NCI-H524 (cell line): ENCODE measurements at regions not wholly inside any gene's neighbourhood (a gene's known extent, or its start where the extent isn't known, plus 50 kb on each side); places are given as distances from the start of the nearest gene placed in this dataset.

Experiments
- DNase-seq, 2 experiments: peaks; one replicate each; lab custom pipeline; 2025; lab: John Stamatoyannopoulos, UW

DNA sequence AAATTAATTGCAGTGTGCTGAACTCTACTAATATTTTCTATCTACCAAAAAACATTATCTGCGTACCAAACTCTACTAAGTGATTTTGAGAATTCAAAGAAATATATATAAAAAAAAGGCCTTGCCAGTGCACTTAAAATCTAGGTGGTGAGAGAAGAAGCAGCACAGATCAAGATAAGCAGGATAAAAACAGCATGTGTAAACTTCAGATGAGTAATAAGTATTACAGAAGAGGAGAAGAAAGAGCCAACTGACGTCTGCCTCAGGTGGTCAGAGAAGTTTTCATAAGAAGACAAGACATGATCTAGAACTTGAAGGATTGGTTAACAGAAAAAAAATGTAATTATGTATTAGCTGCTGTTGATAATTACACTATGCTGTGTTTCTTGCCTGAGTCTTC lies 166.4 kb downstream of the DUSP6 start:
- DNase-seq: no peak

DNA sequence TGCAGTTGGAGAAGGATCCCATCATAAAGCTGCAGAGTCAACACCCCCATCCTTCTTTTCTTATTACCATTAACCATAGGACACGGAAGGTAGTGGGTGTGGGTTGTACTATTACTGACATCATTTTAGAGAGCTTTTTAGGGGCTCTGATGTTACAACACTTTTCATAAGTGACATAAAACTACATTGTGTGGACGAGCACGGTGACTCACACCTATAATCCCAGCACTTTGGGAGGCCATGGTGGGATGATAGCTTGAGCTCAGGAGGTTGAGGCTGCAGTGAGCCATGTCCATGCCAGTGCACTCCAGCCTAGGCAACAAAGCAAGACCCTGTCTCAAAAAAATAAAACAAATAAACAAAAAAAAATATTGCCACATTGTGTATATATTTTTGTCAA lies 167.1 kb downstream of the DUSP6 start:
- no peak for DNase-seq

DNA sequence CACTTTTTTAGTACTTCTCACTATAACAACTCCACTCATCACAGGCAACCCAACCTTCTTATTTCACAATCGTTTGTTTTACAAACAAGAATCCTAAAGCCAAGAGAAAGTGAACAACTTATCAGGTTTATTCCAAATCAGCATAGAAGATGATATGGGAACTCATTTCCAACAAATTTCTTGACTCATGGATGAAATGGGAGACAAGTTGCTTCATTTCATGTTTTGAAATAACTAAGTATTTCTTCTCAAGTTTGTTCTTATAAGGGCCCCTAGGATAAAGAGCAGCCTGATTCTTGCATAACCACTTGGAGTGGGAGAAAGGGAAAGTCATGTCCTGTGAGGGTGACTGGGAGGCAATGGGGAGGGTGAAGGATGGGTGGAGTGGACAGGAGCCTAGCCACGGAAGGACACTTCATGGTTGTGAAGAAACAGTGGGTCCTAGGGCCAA lies 168.3 kb downstream of the DUSP6 start:
- no peak for DNase-seq

DNA sequence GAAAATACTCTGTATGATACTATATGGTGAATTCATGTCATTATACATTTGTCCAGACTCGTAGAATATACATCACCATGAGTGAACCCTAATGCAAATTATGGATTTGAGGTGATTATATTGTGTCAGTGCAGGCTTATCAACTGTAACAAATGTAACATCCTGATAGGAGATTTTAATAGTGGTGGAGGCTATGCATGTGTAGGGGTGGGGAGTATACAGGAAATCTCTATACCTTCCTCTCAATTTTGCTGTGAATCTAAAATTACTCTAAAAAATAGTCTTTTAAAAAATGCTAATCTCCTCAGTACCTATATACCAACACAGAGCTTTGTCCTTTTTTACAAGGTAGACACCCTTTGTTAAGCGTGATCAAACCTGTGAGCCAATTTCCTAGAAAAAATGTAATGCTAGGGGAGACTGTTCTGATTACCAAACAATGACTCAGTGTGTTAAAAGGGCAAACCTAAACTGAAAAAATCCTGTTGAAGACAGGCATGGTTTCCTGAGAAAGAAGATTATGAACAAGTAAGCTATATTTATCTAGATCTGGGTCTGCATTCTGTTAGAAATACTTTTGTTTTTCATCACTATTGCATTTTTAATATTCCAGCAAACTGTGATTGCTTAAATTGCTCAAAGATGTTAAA lies 170.9 kb downstream of the DUSP6 start:
- no peak for DNase-seq

DNA sequence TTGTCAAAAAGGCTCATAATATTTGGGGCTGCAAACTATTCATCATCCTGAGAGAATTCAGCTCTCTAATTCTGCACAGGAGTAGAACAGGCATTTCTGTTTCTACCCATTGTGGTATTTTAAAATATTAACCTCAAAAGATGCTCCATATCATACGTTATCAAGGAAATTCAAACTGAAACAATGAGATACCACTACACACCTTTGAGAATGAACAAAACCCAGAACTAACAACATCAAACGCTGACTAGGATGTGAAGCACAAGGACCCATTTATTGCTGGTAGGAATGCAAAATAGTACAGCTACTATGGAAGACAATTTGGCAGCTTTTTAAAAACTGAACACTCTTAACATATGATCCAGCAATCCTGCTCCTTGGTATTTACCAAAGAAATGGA lies 171.8 kb downstream of the DUSP6 start:
- no peak for DNase-seq

DNA sequence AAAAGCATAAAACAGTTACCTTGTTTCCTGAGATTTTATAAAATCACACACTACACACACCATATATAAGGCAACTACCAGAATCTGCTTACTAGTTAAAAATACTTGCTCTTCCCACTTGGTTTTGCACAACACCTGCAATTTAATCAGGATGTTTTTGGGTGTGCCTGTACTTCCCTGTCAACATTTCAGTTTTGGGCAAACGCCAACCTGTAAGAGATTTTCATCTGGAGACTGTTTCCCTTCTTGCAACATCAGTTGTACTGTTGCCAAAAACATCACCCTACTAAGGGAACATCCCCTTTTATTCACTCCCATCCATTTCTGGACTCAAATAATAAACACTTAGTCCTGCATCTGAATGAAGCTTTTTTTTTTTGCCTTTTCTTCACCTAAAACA lies 172.3 kb downstream of the DUSP6 start:
- DNase-seq: no peak

DNA sequence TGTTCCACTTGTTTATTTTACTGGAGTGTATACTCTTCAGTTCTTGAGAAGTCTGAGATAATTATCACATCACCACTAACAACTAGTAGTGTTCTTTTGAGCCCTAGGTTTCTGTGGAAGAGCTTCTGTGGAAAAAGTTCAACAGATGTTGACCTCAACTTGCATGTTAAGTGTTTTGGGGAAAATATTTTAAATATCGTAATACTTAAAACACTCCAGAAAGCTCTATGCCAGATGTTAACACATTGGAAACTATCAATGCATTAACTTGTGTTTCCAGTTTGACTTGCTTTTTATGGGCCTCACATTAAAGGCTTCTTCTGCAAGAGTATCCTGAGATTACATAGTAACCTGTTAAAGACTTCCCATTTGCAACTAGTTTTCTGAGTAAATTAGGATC lies 173.1 kb downstream of the DUSP6 start:
- no peak for DNase-seq

DNA sequence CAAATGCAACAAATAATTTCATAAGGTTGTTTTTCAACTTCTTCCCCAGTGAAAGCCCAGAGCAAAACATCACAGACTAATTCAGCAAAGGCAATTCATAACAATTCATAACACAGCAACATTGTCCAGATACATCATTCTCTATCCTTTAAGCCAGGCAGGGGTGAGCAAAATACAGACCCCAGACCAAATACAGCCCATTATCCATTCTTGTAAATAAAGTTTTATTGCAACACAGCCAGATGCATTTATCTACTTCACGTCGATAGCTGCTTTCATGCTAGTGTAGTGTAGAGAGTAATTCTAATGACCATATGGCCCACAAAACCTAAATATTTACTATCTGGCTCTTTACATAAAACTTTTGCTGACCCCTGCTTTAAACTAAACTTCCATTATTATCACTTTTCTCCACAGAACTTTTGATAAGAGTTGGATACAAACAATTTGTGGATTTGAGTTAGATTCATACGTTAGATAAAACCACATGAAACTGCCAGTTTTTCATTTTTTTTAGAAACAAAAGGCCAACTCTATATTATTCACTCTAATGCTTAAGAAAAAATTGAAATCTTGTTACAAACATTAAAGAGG lies 174.4 kb downstream of the DUSP6 start:
- no peak for DNase-seq

DNA sequence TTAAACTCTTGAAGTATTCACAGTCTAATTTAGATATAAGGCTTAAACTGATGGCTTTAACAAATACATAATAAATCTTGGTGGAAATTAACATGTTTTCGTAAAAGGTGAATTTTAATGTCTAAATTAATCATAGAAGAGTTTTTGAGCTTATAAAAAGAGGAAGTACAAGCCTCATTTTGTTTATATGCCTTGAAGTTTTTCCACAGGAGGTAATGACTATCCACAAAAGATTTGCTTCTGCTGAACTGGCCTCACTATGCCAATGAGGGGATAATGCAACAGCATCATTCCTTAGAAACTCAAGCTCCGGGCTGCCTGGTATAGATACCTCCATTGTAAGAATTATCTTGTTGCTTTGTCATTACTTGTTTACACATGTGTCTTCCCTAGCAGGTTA lies 175.6 kb downstream of the DUSP6 start:
- DNase-seq: no peak

DNA sequence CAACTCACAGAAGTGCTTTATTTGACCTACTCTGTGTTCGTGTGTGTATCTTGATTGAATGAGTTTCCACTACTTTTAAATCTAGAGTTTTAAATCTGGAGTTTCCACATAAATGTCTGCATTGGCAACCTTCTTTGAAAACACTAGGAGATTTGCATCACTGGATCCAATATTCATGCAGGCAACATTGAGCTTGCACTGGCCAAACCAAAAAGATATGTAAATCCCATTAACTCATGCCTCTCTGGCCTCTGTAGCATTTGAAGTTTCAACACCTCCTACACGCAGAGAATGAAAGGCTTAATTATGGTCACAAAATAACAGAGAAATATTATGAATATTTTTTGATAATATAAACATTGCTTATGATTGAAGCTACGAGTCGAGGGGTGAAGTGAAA lies 178.6 kb downstream of the DUSP6 start:
- no peak for DNase-seq

DNA sequence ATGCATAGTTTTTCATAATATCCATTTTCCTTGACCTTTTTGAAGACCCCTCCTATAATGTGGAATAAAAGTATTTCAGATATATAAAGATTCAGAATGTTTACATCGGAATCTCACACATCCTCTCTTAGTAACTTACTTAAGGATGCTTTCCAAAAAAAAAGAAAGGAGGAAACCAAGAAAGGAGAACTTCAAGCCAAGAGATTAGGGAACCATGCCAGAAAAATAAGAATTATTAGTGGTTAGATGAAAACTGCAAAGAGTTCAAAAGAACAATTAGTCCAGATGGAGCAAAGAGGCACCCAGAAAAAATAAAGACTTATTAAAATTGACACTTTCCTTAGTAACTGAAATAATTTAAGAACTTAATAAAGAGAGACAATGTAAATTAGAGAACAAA lies 179.2 kb downstream of the DUSP6 start:
- DNase-seq: no peak

DNA sequence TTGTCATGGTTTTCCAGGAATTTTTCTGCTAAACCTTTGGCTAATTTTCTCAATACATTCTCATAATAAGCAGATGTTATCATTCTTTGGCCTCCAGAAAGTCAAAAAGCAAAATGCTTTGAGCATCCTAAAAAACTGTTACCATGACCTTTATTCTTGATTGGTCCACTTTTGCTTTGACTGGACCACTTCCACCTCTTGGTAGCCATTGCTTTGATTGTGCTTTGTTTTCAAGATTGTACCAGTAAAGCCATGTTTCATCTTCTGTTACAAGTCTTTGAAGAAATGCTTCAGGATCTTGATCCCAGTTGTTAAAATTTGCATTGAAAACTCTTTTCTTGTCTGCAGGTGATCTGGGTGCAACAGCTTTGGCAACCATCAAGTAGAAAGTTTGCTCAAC lies 180.1 kb downstream of the DUSP6 start:
- no peak for DNase-seq

DNA sequence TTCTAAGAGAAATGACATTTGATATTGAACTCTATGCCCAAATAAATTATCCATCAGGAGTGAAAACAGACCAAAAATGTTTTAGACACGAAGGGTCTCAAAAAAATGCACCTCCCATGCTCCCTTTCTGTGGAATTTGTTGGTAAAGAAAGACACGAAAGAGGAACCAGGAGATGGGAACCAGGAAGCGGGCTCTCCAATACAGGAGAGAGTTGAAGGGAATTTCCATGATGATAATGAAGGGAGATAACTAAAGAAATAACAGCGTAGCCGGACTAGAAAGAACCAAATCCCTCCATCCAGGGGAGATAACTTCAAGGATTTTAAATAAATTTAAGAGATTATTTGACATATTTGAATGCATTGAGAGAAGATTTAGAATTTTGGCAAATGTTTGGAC lies 183.0 kb downstream of the DUSP6 start:
- no peak for DNase-seq

DNA sequence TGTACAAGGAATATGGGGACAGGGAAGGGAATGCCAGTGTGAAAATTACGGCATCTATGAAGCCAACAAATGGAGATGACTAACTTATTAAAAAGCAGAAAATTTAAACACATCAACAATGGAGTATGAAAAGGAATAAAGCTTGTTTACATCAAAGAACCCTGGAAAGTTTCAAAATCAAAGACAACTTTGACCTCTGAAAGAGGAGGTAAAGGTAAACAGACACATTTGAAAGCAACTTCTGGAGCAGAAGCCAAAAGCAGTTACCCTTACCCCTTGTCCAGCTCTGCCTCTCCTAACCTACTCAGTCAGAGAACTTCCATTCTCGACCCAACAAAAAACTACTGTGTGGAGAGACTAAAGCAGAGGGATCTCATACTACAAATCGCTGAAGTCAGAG lies 184.3 kb downstream of the DUSP6 start:
- no peak for DNase-seq

DNA sequence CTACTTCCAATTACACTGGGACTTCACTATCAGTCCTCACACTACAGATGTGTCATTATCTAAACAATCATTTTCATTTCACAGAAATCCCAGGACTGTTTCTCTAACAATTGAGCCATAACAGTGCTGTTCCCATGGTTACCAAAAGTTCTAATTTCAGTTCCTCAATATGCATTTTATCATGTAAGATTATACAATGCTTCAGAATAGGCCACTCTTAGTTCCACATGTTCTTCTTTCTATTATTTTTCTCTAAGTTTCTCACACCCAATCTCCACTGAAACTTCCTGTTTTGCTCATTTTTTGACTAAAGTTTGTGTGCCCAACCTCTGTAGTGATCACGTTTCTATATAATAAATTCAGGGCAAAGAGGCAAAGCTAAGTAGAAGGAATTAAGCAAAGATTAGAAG lies 185.8 kb downstream of the DUSP6 start:
- no peak for DNase-seq

DNA sequence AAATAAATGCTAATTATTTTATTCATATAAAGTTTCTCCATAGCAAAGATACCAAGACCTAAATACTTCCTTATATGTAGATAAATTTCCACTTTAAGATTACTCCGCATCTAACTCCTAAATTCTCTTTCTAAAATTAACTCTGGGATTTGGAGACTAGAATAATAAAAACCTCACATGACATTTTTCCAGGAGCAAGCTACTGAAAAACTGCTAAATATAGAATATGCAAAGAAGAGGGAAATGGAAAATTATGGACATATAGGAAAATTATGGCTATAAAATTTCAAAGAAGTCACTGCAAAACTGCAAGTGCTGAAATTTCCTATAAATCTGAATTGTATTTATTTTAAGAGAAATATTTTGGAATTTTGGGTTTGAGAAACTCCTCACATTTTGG lies 186.2 kb downstream of the DUSP6 start:
- DNase-seq: no peak

DNA sequence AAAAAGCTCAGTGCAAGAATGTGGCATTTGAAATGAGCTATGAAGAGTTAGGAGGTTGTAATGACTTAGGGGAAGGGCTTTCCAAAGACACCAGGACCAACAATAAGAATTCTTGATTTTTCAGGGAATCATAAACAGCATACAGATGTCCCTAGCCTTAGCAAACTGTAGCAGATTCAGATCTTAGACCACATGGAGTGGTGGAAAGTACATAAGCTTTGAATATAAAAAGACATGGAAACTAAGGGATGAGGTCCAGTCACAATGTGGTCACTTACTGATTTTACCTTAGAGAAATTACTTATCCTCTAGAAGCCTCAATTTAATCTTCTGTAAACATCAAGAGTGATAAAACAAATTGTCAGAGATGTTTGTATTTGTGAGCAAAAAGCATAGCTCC lies 186.6 kb downstream of the DUSP6 start:
- no peak for DNase-seq

DNA sequence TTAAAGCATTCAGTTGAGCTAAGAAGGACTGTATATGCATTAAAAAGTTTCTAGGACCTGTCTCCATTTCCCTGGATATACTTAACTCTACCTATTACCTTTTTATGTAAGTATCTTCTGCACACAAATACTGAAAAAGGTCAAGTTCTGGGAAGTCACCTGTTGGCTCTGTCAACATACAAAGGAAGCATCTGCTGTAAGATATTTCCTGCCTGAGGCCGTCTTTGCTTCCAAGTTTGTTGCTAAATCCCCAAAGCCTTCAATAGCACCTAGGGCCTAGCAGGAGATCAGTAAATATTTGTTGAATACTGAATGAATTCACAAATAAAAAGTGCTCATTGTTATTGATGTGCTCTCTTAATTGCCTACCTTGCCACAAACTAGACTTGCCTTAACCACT lies 188.4 kb downstream of the DUSP6 start:
- DNase-seq: no peak

DNA sequence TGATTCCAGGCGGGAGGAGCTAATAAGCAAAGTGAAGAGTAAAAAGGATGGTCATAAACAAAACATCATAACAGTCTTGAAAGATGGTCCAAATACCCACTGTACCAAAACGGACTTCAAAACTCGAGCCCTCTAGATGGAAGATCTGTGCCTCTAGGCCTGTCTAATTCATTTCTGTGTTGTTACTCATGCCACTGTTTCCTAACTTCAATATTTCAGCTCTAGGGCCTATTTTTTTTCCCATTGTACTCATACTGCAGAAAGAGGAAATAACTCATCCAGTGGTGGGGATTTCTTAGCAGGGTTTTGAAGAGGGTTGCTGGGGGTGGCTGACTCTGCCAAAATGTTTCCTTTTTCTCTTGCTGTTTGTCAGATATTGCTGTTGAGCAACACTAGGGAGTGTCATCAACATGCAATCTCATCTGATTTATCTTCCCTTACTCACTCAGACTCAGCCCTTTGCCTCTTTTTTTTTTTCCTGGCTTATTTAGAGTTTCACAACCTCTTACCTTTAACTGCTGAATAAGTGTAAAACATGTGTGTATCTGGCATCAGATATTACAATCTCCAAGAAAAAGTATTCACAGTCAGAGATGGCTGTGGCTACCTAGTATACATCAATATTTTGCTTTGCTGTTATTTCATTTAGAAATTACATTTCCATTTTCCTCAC lies 189.6 kb downstream of the DUSP6 start:
- no peak for DNase-seq

DNA sequence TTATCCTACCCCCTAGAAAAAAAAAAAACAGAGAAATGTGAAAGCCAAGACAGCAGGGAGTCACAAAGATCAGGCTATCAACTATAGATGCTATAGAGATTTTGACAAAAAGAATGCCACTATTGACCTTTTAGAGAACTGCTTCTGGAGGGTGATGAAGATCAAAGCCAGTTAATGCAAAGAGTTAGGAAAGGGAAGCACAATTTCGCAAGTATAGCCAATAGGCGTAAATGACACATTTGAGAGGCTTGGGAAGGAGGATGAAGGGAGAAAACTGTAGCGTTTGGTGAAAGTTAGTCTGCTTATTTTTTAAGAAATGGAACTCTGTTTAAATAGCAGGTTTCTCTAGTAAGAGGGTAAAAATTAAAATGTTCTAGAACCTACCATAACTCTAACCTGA lies 190.7 kb downstream of the DUSP6 start:
- DNase-seq: no peak

DNA sequence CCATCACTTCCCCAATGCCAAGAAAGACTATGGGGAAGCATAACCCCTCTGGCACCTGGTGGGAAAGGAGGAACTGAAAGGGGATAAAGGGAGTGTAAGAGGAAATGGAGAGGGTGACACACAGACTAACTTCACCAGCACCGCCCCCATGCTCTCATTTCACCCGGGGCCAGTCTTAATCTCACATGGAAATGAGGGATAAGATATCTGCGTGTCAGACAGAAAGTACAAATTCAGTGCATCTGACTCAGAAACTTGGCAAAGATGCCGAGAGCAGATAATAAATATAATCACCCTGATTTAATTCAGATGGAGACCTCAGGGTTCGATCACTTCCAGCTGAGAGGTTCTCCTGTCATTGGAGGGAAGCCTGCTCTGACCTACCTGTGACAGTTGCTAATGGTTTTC lies 191.6 kb downstream of the DUSP6 start:
- no peak for DNase-seq

DNA sequence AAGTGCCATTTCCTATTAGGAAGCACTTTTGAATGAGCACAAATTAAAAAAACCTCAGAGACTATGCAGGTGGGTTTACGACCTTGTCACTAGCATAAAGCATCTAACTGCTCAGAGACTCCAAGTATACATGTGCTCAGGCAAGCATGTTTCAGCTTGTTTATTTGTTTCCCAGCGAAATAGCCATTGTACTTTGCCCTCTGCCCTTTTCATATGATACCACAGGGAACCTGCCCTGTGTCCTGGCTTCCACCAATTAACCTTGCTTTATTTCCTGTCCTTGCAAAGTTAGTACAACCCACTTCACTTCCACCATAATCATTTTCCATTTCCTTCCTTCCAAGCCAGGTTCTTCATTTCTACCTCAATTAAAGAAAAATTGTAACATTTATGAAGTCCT lies 194.9 kb downstream of the DUSP6 start:
- DNase-seq: no peak

DNA sequence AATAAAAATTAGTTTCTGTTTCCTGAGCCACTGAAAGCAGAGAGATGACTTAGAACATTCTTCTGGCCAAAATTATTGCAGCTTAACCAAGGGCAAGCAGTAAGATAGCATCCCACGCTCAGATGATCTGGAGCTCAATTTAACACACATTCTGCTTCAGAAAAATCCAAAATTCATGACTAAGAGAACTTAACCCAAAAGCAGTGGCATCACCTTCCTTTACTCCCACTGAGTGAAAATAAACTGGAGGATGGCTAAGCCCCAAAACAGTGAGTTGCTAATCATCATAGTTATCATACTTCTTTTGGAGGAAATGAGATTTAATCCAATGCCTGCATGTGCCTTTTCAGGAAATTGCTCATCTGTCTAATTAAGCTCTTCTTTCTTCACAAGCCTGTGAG lies 195.4 kb downstream of the DUSP6 start:
- no peak for DNase-seq

DNA sequence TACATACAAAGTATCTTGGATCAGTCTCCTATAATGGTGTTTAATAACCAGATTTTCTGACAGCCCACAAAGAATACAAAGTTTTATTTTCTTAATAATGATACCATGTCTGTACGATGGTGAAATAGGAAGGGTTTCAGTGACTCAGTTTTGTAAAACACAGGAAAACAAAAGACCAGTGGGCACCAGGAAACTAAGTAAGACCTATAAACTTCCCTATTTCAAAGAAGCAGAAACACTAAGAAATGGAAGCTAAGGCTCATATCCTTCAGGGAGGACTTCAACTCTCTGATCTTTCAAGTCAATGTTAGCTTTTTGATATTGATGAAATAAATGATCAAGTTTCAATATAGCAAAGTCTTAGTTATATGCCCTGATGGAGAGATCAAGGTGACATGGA lies 196.0 kb downstream of the DUSP6 start:
- no peak for DNase-seq
